ENCODE measurements at regions not wholly inside any gene's neighbourhood (a gene's known extent, or its start where the extent isn't known, plus 50 kb on each side); places are given as distances from the start of the nearest gene placed in this dataset.

GRCh38 chr14:61128382-61129167 is 147.5 kb downstream of the SLC38A6 start:
- Mint-ChIP-seq H3K36me3 (ENCODE audit: unreplicated experiment) (peaks cover 23% of the 10 kb centered on the region), H3K27me3 (ENCODE audit: unreplicated experiment) (peaks cover 5% of the 10 kb centered on the region), H3K4me3 (ENCODE audit: unreplicated experiment) (no peak overlapping the region), H3K4me1 (ENCODE audit: low read depth, unreplicated experiment) (peaks cover 10% of the 10 kb centered on the region), H3K9me3 (ENCODE audit: unreplicated experiment) (peaks cover 13% of the 10 kb centered on the region), H3K27ac (ENCODE audit: unreplicated experiment) (no peak overlapping the region)
- TF ChIP-seq CTCF (IDR thresholded peaks at IDR 0.05; ENCODE audit: partially characterized antibody, unreplicated experiment), result no peak
- DNase-seq, result no peak

- no peak for TF ChIP-seq CTCF (IDR thresholded peaks at IDR 0.05; ENCODE audit: partially characterized antibody, unreplicated experiment)
- peak overlapping the region; percentile 50 for H3K27ac Mint-ChIP-seq (ENCODE audit: unreplicated experiment)
- peaks cover 5% of the 10 kb centered on the region for H3K27me3 Mint-ChIP-seq (ENCODE audit: unreplicated experiment)
- H3K36me3 Mint-ChIP-seq (ENCODE audit: unreplicated experiment), result peaks cover 23% of the 10 kb centered on the region
- H3K4me3 Mint-ChIP-seq (ENCODE audit: unreplicated experiment), result peak overlapping the region; percentile 64
- H3K4me1 Mint-ChIP-seq (ENCODE audit: low read depth, unreplicated experiment), result peaks cover 10% of the 10 kb centered on the region
- DNase-seq, result no peak
- H3K9me3 Mint-ChIP-seq (ENCODE audit: unreplicated experiment), result peaks cover 13% of the 10 kb centered on the region
Observed at GRCh38 chr14:61126603-61127498, 145.8 kb downstream of the SLC38A6 start.

- H3K27me3 Mint-ChIP-seq (ENCODE audit: unreplicated experiment), result peaks cover 4% of the 10 kb centered on the region
- peaks cover 23% of the 10 kb centered on the region for H3K36me3 Mint-ChIP-seq (ENCODE audit: unreplicated experiment)
- TF ChIP-seq CTCF (IDR thresholded peaks at IDR 0.05; ENCODE audit: partially characterized antibody, unreplicated experiment), result no peak
- peaks cover 13% of the 10 kb centered on the region for H3K9me3 Mint-ChIP-seq (ENCODE audit: unreplicated experiment)
- H3K4me3 Mint-ChIP-seq (ENCODE audit: unreplicated experiment), result peak overlapping the region; percentile 5
- peak overlapping the region; percentile 50 for H3K27ac Mint-ChIP-seq (ENCODE audit: unreplicated experiment)
- no peak for DNase-seq
- H3K4me1 Mint-ChIP-seq (ENCODE audit: low read depth, unreplicated experiment), result peaks cover 10% of the 10 kb centered on the region
Observed at GRCh38 chr14:61125867-61126572, 145.0 kb downstream of the SLC38A6 start.

GRCh38 chr14:61125041-61125866 is 144.2 kb downstream of the SLC38A6 start:
- DNase-seq, result no peak
- Mint-ChIP-seq H3K27ac (ENCODE audit: unreplicated experiment) (no peak overlapping the region), H3K4me1 (ENCODE audit: low read depth, unreplicated experiment) (peaks cover 10% of the 10 kb centered on the region), H3K9me3 (ENCODE audit: unreplicated experiment) (peaks cover 12% of the 10 kb centered on the region), H3K27me3 (ENCODE audit: unreplicated experiment) (peaks cover 2% of the 10 kb centered on the region), H3K4me3 (ENCODE audit: unreplicated experiment) (no peak overlapping the region), H3K36me3 (ENCODE audit: unreplicated experiment) (peaks cover 23% of the 10 kb centered on the region)
- no peak for TF ChIP-seq CTCF (IDR thresholded peaks at IDR 0.05; ENCODE audit: partially characterized antibody, unreplicated experiment)
